Hematopoietic multipotent progenitor cell treated with erythropoietin and hydrocortisone succinate and interleukin-3 and kit ligand, for 15 days (in vitro differentiated cells): ENCODE measurements at regions not wholly inside any gene's neighbourhood (a gene's known extent, or its start where the extent isn't known, plus 50 kb on each side); places are given as distances from the start of the nearest gene placed in this dataset.

Source experiments
- DNase-seq: peaks from one replicate; pipeline ENCODE4 v3.0.0-alpha.2; 2015; ENCODE audit warnings: low spot score

- no peak for DNase-seq
Observed at GRCh38 chr20:51217347-51218045, 194.6 kb upstream of the KCNG1 start.

- DNase-seq, result no peak
Observed at GRCh38 chr20:51216850-51217249, 193.9 kb upstream of the KCNG1 start.

GRCh38 chr20:51212816-51213215, 189.9 kb upstream of the KCNG1 start:
- DNase-seq, result no peak

- DNase-seq, result no peak
Observed at GRCh38 chr20:51211191-51211590, 188.3 kb upstream of the KCNG1 start.

- no peak for DNase-seq
Observed at GRCh38 chr20:51210084-51210483, 187.2 kb upstream of the KCNG1 start.

GRCh38 chr20:51208162-51208561, 185.3 kb upstream of the KCNG1 start:
- DNase-seq, result no peak

- DNase-seq, result no peak
Observed at GRCh38 chr20:51206032-51206662, 183.2 kb upstream of the KCNG1 start.

- DNase-seq, result no peak
Observed at GRCh38 chr20:51204794-51205193, 181.9 kb upstream of the KCNG1 start.

- no peak for DNase-seq
Observed at GRCh38 chr20:51204051-51204715, 181.3 kb upstream of the KCNG1 start.

GRCh38 chr20:51202304-51202703, 179.4 kb upstream of the KCNG1 start:
- no peak for DNase-seq

- no peak for DNase-seq
Observed at GRCh38 chr20:51199920-51200319, 177.0 kb upstream of the KCNG1 start.

GRCh38 chr20:51198876-51199523, 176.1 kb upstream of the KCNG1 start:
- DNase-seq, result no peak

- no peak for DNase-seq
Observed at GRCh38 chr20:51198238-51198637, 175.3 kb upstream of the KCNG1 start.

- no peak for DNase-seq
Observed at GRCh38 chr20:51196991-51197651, 174.2 kb upstream of the KCNG1 start.

- no peak for DNase-seq
Observed at GRCh38 chr20:51195990-51196389, 173.1 kb upstream of the KCNG1 start.

- DNase-seq, result no peak
Observed at GRCh38 chr20:51195419-51195901, 172.6 kb upstream of the KCNG1 start.

- no peak for DNase-seq
Observed at GRCh38 chr20:51193066-51193772, 170.3 kb upstream of the KCNG1 start.

- DNase-seq, result no peak
Observed at GRCh38 chr20:51190783-51191180, 167.9 kb upstream of the KCNG1 start.

GRCh38 chr20:51189814-51190782, 167.2 kb upstream of the KCNG1 start:
- DNase-seq, result no peak

GRCh38 chr20:51188941-51189340, 166.0 kb upstream of the KCNG1 start:
- DNase-seq, result no peak
